ENCODE measurements at regions not wholly inside any gene's neighbourhood (a gene's known extent, or its start where the extent isn't known, plus 50 kb on each side); places are given as distances from the start of the nearest gene placed in this dataset.

DNA sequence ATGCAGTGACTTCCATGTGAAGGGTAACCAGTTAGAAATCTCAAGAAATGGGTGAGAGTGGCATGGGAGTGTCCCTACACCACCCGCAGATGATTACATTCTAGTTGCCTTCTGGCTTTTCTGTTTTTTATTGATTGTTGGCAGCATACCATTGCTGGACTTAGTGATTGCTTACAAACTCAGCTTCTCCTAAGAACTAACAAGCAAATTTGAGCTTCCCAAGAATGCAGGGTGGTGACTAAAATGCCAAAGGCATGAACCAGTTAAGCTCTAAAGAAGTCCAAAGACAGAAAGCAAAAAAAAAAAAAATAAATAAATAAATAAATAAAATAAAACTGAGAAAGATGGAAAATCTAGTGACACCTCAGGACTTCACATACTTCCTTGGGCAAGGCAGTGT is 245.5 kb upstream of the PARD3B start:
- H4K8ac ChIP-seq (replicated peaks; ENCODE audit: insufficient read length, low read depth, low read length) = no peak overlapping the region
- H3K27ac ChIP-seq (ENCODE audit: insufficient read length, low read depth, low read length) = no peak overlapping the region
- no peak overlapping the region for H3K14ac ChIP-seq (ENCODE audit: insufficient read depth, low read length)
- Mint-ChIP-seq H3K9me3 (no peaks in the 10 kb centered on the region), H3K36me3 (ENCODE audit: insufficient read depth in 1 of 3, low read depth in 3 of 3) (no peaks in the 10 kb centered on the region; a peak in 1 of 7 replicates), H3K4me3 (no peak overlapping the region), H3K27me3 (ENCODE audit: low read depth) (no peaks in the 10 kb centered on the region; the same call in 1 of the 2 replicates), H3K4me1 (peaks cover 1 to 3% of the 10 kb centered on the region in 2 experiments; a peak in 2 of 4 replicates), H3K27ac (no peak overlapping the region)
- no peak overlapping the region for H3K23ac ChIP-seq (ENCODE audit: insufficient read length, low read depth, low read length)
- no peaks in the 10 kb centered on the region for H3K79me1 ChIP-seq (ENCODE audit: insufficient read depth, low read depth, low read length, poor library complexity, severe bottlenecking)
- no peak overlapping the region for H2BK120ac ChIP-seq (ENCODE audit: low read depth, low read length, poor library complexity, severe bottlenecking)
- H3K4ac ChIP-seq (ENCODE audit: low read depth, low read length) = no peak overlapping the region
- TF ChIP-seq, protein P1, sequence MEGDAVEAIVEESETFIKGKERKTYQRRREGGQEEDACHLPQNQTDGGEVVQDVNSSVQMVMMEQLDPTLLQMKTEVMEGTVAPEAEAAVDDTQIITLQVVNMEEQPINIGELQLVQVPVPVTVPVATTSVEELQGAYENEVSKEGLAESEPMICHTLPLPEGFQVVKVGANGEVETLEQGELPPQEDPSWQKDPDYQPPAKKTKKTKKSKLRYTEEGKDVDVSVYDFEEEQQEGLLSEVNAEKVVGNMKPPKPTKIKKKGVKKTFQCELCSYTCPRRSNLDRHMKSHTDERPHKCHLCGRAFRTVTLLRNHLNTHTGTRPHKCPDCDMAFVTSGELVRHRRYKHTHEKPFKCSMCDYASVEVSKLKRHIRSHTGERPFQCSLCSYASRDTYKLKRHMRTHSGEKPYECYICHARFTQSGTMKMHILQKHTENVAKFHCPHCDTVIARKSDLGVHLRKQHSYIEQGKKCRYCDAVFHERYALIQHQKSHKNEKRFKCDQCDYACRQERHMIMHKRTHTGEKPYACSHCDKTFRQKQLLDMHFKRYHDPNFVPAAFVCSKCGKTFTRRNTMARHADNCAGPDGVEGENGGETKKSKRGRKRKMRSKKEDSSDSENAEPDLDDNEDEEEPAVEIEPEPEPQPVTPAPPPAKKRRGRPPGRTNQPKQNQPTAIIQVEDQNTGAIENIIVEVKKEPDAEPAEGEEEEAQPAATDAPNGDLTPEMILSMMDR (conservative IDR thresholded peaks at IDR 0.05) = no peak
- no peaks in the 10 kb centered on the region for H3K4me1 ChIP-seq (ENCODE audit: insufficient read depth, low read length)
- no peak for DNase-seq
- no peak overlapping the region for H3K18ac ChIP-seq (ENCODE audit: insufficient read length, low read depth, low read length)
- no peaks in the 10 kb centered on the region for H3K79me2 ChIP-seq (ENCODE audit: insufficient read depth, low read length)
- no peak overlapping the region for H4K91ac ChIP-seq (ENCODE audit: insufficient read length, low read depth, low read length)
- no peaks in the 10 kb centered on the region for H3K23me2 ChIP-seq (ENCODE audit: insufficient read length, low read depth, low read length, poor library complexity, severe bottlenecking)
- no peak overlapping the region for H2BK20ac ChIP-seq (ENCODE audit: low read depth, low read length, poor library complexity, severe bottlenecking)
- H3K9ac ChIP-seq (ENCODE audit: extremely low read depth, insufficient read length, low read length) = no peak overlapping the region
- no peak overlapping the region for H2BK5ac ChIP-seq (ENCODE audit: insufficient read length, low read length)
- no peak overlapping the region for H3K4me2 ChIP-seq (ENCODE audit: insufficient read depth, insufficient read length, low read length)
- no peaks in the 10 kb centered on the region; the same call in 1 of the 2 replicates for H3K27me3 ChIP-seq (ENCODE audit: insufficient read depth, low read length)
- H2BK12ac ChIP-seq (ENCODE audit: insufficient read length, low read depth, low read length) = no peak overlapping the region
- WGBS (ENCODE audit: extremely low coverage, insufficient read length, low lambda C conversion rate) = no CpG with 5 or more reads among the region's 1 CpG
- no peak overlapping the region for H2AK5ac ChIP-seq (ENCODE audit: insufficient read length, low read length)
- H2AFZ ChIP-seq (ENCODE audit: low read length) = no peak overlapping the region
- no peak overlapping the region for H4K5ac ChIP-seq (ENCODE audit: insufficient read length, low read depth, low read length)
- H2BK15ac ChIP-seq (ENCODE audit: low read depth, low read length) = no peak overlapping the region
- no peak overlapping the region for H3K56ac ChIP-seq (ENCODE audit: insufficient read length, low read depth, low read length)
- no peaks in the 10 kb centered on the region for H3K9me3 ChIP-seq (ENCODE audit: control insufficient read depth, low read depth, low read length)
- H4K20me1 ChIP-seq (ENCODE audit: control insufficient read depth, insufficient read depth, insufficient read length) = no peaks in the 10 kb centered on the region
- no peak overlapping the region for H3T11ph ChIP-seq (ENCODE audit: low read length)

All from H9 (cell line).